ENCODE measurements at regions not wholly inside any gene's neighbourhood (a gene's known extent, or its start where the extent isn't known, plus 50 kb on each side); places are given as distances from the start of the nearest gene placed in this dataset.

DNA sequence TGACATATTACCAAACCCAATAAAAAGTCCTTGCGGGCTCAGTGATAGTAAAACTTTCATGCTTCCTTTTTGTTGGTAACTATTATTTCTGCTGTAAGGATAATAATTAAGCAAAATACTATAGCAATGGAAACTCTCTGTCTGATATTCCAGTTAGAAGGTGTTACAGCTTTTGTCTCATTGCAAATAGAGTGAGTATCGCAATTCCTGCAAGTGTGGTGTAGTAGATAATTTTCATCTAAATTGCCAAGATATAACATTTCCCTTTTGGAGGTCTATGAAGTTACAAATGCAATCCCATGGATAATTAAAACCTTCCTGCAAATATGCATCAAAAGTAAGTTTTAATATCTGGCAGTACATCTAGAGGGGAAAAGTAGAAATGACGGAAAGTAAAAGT is 88.7 kb upstream of the CD93 start:
- DNase-seq (ENCODE audit: low read depth in 3 of 3): no peak

DNA sequence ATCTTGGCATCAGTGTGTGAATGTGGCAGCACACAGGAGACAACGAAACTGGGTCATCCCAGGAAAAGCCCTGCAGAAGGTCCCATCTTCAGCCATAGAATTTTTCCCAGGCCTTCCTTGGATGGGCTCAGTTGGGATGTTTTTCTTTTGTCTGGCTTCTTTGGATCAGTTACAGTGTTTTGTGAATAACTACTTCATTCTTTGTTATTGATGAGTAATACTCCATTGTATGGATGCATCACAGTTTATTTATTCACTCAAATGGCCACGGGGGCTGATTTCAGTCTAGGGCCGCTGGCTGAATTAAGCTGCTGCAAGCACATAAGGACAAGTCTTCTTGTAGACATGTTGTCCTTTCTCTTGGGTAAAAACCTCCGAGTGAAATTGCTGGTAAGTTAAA is 81.3 kb upstream of the CD93 start:
- DNase-seq (ENCODE audit: low read depth in 3 of 3): no peak

DNA sequence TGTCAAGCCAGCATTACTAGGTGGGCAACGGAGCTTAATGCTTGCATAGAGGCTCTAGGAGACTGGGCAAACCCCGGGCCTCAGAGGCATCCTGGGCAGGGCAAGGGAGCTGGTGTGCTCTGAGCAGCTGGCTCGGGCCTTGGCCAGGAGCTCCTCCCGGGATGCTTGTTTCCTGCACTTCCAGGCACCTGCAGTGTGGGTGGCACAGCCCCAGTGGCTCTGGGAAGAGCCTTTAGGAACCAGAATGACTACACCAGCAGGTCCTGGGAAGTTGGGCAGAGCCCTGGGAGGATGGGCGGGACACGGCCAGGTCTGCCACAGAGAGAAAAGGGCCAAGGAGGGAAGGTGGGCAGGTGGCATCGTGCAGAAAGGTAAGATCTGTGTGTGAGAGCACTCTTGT is 80.4 kb upstream of the CD93 start:
- no peak for DNase-seq (ENCODE audit: low read depth in 3 of 3)

DNA sequence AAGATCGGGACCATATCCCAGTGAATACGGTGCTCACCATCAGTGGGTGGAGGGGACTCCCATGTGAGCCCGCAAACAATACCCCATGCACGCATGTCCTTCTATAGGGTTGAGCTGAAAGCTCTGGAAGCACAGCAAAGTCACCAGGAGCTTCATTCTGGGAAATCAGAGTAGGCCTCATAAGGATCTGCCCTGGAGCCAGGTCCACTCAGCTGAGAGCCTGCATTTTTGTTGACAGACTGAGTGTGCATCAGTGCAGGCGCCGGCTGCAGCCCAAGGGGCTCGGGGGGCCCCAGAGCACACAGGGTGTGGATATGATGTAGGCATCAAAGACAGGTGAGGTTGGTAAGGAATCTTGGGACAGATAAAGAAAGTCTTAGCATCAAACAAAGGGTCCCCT is 79.8 kb upstream of the CD93 start:
- no peak for DNase-seq (ENCODE audit: low read depth in 3 of 3)

DNA sequence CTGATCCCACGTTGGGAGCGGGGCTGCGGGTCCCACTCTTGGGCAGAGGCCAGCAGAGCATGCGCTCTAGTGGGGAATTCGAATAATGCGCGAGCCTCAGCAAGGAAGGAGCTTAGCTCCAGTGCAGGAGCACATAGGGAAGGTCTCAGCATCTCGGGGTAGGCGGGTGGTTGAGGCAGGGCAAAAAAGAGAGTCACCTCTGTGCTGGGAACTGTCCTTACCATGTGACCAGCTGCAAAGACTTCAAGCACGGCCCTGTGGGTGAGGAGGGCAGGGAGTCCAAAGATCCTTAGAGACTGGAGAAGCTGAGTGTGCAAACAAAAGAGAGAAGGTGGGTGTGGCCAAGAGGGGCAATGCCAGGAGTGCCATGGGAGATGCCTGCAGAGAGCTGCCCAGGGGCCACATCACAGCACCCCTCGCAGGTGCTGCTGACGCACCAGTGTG is 79.2 kb upstream of the CD93 start:
- DNase-seq (ENCODE audit: low read depth in 3 of 3): no peak

DNA sequence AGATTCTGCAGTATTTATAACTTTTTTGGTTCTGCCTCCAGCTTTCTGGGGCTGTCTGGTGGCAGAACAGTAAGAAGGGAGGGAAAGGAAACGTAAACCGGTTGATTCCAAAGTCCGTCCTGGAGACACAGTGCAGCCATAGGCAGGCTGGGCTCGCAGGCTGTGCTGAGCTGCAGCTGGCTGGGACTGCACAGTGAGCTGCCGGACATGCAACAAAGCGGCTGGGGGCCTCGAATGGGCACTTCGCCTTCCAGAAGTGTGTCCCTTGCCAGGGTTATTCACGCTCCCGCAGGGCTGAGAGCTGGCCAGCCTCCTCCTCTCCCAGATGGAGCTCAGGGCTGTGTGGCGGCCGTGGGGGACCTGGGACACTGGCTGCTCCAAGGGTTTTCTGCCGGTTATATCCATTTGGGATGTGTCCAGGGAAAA is 78.1 kb upstream of the CD93 start:
- DNase-seq (ENCODE audit: low read depth in 3 of 3): no peak

DNA sequence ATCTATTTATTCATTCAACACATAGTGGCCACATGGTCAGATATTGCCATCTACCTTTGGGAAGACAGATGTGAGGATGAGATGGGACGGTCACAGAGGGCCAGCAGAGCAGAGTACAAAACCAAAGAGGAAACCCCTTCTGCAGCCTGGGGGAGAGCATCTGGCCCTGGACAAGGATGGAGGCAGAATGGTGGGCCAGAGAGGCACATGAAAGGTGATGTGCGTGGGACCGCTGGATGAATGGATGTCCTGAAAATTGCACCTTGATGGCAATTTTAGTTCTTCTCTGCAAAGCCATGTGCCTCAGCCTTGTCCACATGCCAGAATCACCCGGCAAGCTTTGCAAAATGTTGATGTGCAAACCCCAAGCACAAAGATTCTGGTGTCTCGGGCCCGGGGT is 77.4 kb upstream of the CD93 start:
- no peak for DNase-seq (ENCODE audit: low read depth in 3 of 3)

DNA sequence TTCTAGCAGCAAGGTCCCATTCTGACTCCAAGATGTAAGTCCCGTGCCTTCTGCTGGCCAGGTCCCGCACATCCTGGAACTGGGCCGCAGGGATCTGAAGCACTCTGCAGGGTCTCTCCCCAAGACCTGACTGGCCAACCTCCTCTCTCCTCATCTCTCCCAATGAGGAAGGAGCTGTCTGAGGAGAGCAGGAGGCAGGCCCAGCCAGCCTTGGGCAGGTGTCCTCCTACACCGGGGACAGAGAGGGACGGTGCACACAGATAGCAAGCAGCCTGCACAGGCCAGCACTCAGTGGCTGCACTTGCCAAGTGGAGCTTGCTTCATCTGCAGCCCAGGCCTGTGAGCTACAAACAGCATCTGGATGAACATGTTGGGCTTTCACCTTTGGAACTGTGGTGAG is 76.8 kb upstream of the CD93 start:
- DNase-seq (ENCODE audit: low read depth in 3 of 3): no peak

DNA sequence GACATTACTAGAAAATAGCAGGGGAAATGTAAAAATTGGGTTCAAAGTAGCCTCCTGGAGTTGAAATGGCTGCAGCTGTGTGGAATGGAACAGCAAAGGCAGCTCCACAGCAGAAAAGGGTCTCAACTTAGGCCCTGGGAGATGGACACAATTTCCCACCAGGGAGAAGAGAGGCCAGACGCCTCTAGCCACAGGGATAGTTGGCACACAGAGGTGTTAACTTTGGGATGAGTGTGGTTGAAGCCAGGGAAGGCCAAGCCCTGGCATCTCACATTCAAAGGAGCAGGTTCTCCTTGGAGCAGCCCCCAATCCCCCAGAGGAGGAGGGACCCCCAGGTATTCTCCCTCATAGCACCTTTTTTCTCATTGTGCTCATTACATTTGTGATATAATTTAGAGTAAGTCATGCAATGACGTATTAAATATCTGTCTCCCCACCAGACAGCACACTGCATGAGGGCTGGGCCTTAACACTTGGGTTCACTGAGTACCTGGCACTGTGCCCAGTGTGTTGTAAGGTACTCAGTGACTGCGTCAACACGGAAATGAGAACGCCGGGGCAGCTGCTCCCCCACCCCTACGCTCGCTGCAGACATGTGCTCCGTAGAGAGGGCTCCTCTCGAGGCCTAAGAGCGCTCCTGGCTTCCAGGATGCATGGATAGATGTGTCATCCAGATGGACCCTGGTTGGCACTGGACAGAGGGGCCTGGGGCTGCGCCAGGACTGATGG is 76.0 kb upstream of the CD93 start:
- no peak for DNase-seq (ENCODE audit: low read depth in 3 of 3)

DNA sequence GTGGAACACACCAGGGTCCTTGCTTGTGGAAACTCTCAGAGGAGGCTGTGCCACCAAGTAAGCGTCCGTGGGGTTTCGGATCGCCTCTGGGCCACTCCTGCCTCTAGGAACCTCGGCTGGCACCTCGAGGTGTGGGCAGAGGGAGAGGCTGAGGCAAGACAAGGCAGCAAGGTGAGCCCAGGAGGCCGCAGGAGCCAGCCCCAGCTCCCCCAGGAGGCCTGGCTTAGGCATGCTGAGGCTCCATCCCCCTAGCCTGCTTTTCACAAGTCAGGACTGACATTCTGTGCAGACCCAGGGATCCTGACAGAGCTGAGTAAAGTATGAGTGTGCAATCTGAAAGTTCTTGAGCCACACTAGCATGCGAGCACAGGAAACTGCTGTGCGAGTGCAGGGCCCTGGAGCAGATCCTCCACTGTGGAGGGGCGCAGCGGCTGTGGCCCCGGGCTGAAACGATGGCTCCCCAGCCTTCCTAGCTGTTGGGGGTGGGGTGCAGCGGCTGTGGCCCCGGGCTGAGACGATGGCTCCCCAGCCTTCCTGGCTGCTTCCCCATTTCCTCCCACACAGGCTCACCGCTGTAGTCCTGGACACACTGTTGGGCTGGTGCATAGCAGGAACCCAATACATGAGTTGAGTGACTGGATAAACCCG is 75.2 kb upstream of the CD93 start:
- DNase-seq (ENCODE audit: low read depth in 3 of 3): no peak

DNA sequence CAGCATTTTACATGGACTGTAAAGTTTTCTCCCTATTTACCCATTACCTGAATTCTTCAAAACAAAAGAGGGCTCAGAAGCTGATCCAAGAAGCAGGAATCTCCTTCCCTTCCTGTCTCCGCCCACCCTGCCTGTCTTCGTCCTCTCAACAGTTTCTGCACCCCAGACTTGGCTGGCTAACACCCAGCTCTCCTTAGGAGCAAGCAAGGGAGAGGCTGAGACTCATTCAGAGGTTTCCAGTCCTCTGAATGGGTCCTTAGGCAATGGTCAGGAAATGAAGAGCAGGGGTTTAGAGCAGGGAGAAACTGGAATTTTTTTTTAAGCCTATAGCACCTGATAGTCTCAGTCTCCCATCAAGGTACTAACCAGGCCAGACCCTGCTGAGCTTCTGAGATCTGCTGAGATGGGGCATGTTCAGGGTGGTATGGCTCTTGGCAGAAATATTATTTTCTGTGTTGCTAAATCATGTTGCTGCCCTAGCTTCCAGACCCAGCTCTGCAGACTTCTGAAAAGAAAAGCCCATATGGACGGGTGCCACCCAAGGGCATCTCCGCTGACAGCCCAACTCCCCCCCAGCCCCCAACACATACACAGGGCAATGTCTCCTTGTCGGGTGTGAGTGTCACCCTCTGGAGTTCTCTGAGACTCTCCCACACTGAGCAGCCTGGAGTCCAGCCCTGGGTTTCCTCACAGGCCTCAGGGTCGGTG is 74.6 kb upstream of the CD93 start:
- no peak for DNase-seq (ENCODE audit: low read depth in 3 of 3)

DNA sequence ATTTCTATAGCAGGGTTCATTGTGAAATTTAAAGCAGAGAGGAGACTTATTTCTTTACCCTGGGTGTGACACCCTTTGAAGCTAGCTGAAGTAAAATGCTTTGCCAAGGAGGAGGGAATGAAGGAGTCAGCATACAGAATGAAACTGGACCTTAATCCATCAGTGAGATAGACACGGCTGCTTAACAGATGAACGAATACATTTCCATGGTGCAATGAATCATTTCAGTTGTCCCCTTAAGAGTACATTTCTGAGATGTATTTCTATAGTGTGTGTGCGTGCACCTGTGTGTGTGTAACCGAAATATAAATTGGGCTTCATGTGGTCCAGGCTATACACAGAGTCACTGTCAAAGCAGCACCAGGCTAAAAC is 73.8 kb upstream of the CD93 start:
- no peak for DNase-seq (ENCODE audit: low read depth in 3 of 3)

DNA sequence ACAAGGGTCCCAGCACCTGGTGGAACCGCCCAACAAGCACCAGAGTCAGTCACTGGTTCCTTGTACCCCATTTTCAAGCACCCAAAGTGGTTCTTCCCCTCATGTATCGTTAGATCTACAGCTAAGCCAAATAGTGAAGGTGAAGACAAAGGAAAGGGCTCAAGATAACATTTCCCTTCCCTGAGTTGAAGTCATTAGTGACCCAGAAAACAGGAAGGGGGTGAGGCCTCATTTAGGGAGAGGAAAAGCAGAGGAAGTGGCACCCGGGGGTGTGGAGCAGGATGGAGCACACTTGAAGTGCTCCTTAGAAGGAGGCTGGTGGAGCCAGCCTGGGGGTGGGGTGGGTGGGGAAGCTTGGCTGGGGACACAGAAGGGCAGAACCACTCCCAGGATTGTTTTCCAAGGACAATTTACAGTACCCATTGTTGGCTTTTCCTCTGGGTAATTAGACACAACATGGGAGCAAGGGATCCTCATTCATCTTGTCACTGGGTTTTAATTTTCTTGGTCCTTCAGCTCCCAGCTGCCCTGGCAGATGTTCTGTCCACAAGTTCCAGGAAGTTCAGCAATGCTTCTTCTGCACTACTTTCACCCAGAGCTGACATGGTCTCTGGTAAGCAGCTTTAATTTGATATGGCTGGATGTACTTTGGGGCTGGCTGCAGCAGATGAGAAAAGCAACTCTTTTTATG is 73.3 kb upstream of the CD93 start:
- no peak for DNase-seq (ENCODE audit: low read depth in 3 of 3)

DNA sequence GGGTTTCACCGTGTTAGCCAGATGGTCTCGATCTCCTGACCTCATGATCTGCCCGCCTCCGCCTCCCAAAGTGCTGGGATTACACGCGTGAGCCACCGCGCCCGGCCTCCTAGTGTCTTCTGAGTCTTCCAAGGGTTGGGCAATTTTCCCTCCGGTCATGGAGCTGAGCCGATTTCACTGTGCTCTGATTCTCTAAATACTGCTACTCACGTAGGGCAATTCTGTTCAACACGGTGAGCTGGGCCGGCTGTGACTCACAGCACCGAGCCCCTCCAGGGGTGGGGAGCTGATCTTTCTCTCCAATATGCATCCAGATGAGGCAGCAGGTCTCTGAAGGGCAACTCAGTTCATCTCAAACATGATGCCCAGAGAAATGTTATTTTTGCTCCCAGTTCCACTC is 71.6 kb upstream of the CD93 start:
- DNase-seq (ENCODE audit: low read depth in 3 of 3): no peak

DNA sequence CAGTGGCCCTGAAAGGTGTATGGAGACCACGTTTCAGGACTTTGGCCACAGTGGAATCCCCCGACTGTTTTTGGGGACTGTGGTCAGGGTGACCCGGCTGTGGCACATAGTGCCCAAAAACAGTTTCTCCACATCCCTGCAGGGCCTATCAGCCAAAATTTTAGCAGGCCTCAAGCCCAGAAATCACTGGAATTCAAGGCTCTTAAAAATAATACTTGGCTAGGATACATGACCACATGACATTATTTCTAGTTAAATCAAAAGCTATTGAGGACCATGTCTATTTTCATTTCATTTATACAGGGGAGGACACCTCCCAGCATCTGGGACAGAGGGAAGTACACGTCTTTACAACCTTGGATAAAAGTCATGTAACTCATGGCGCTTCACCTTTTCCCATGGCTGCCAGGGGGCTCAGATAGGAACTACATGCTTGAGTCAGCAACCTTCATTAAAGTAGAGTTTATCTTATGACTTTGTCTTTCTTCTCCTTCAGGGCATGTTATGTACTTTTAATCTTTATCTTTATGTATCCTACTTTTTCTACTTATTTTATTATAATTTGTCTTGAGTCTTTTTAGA is 70.8 kb upstream of the CD93 start:
- no peak for DNase-seq (ENCODE audit: low read depth in 3 of 3)

DNA sequence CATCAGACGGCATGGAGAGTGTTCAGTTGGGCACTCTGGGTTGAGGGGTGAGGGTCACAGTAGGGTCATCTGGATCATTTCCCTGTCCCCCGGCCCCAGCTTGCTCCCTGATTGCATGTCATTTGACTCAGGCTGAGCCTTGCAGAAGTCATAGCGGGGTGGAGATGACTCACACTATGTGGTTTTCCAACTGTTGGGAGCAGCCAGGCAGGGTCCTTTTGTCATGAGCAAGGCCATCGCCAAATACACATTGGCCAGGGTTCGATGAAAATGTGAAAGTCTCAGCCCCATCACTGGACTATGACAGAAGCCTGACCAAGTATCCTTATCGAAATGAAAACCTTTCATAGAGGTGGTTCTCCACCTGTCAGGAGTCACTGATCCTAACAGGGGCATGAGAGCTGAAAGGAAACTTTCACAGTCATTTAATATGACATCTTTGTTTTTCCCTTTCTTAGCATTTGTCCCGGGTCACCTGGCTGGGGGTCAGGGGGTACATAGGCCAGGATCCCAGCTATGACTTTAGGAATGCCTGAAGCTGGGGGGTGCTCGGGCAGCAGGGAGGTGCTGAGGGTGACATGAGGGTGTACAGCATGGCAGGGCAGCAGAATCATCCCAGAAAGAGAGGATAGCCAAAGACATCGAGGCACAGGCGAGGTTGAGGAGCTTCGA is 70.2 kb upstream of the CD93 start:
- no peak for DNase-seq (ENCODE audit: low read depth in 3 of 3)

DNA sequence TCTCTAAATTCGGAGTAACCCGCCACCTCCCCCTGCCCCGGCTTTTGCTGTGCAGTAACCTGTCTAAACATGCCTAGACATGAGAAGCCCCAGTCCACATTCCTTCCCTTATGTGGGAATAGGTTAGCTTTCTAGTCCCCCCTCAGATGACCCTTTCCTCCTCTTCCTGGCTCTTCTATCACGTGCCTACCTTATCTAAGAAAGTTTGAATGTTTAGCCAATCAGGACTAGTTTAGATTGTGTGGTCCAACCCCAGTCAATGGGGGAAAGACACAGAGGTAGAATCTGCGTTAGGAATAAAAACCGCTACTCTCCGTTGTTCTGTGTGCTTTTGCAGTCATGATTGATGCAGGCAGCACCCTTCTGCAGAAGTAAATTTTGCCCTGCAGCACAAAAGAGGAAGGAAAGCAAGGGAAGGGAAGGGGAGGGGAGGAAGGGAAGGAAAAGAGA is 69.0 kb upstream of the CD93 start:
- DNase-seq (ENCODE audit: low read depth in 3 of 3): no peak

DNA sequence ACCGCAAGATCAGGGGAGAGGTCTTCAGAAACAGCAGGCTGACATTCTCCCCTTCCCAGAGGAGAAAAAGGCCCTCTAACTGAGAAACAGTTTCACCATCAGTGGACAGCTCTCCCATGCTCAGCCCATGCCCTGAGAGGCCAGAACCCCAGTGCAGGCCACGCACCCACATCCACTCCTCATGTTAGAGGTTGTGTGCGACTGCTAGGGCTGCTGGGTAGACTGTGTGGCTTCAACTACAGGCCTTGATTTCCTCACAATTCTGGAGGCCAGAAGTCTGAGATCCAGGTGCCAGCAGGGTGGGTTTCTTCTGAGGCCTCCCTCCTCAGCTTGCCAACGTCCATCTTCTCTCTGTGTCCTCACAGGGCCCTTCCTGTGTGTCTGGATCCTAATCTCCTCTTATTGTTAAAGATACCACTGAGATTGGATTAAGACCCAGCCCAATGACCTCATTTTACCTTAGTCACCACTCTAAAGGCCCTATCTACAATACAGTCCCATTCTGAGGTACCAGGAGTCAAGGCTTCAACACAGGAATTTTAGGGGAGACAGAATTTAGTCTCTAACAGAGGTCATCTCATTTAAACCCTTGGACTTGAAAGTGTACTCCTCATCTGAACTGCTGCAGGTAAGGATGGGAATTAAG is 67.7 kb upstream of the CD93 start:
- no peak for DNase-seq (ENCODE audit: low read depth in 3 of 3)

DNA sequence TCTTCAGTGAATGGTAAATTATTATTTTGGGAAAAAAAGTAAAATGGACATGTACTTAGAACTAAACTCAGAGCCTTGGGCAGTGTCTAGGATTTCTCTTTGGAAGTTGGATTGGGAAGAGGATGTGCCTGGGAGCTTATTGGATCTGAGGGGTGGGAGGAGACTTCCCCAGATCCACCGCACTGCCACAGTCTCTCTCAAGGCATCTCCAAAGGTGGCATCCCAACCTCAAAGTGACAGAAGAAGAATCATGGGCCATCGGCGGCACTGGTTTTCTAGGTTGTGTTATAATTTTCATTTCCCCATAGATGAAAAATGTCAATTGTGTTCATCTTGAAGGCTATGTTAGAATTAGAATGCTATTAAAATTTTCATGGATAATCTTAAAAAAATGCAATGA is 66.8 kb upstream of the CD93 start:
- no peak for DNase-seq (ENCODE audit: low read depth in 3 of 3)

DNA sequence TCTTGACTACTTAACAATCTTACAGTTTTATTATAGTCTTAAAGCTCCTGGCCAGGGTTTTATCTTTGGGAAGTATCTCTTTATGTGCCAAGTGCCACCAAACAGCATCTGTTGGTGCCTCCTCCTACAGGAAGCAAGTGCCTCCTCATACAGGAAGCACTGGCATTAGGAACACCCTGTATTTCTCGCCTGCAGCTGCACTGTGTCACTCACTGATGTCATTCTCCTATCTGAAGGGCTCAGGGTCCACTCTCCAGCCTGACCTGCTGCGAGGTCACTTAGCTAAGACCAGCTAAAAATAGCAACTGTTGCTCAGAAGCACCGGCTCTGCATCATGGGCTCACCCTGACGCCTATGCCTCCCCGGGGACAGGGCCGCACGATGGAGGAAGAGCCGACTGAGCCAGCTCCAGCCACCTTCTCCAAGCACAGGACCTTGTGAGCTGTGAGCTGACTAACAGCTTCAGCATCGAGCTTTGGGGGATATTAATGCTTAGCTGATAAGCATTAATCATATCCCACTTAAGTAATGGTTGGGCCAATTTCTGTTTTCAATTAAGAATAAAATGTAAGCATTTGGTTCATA is 66.3 kb upstream of the CD93 start:
- DNase-seq (ENCODE audit: low read depth in 3 of 3): no peak

DNA sequence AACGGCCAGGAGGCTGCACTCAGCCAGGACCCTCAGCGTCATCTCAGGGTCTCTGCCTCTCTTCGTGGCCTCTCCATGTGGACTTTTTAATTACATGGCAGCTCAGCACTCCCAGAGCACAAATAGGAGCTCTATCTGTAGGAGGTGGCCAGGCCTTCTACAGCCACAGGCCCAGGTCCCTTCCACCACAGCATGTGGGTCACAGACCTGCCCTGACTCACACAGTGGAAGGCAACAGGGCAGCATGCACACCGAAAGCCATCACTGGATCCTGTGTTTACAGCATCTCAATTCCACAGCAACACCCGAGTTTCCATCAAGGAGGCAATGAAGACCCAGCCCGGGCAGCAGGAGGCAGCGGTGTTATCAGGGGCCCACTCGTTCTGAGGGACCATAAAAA is 65.8 kb upstream of the CD93 start:
- no peak for DNase-seq (ENCODE audit: low read depth in 3 of 3)

Data from stimulated activated CD4-positive, alpha-beta T cell treated with anti-CD3 and anti-CD28 coated beads, TNF-alpha, amount 100 ng/mL, for 48 hours (primary cell).